ENCODE measurements at regions not wholly inside any gene's neighbourhood (a gene's known extent, or its start where the extent isn't known, plus 50 kb on each side); places are given as distances from the start of the nearest gene placed in this dataset.

- no peak for TF ChIP-seq CTCF (IDR thresholded peaks at IDR 0.05; ENCODE audit: low read depth, low read length)
- TF ChIP-seq EZH2phosphoT487 (IDR thresholded peaks at IDR 0.05; ENCODE audit: low read depth): no peak
Observed at GRCh38 chr13:103203735-103204330, 137.6 kb upstream of the SLC10A2 start.

All from OCI-LY3 (cell line).